ENCODE measurements at regions not wholly inside any gene's neighbourhood (a gene's known extent, or its start where the extent isn't known, plus 50 kb on each side); places are given as distances from the start of the nearest gene placed in this dataset.

DNA sequence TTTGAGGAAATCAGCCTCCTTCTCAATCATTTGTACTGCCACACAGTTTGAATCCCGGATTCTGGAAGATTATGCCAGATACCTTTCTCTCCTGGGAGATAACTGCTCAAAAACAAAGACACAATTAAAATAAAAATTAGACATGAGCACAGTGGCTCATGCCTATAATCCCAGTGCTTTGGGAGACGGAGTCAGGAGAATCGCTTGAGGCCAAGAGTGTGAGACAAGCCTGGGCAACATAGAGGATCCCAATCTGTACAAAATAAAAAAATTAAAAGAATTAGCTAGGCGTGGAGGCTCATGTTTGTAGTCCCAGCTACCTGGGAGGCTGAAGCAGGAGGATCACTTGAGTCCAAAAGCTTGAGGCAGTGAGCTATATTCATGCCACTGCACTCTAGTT lies 376.3 kb upstream of the ZFP42 start:
- TF ChIP-seq, protein P1, sequence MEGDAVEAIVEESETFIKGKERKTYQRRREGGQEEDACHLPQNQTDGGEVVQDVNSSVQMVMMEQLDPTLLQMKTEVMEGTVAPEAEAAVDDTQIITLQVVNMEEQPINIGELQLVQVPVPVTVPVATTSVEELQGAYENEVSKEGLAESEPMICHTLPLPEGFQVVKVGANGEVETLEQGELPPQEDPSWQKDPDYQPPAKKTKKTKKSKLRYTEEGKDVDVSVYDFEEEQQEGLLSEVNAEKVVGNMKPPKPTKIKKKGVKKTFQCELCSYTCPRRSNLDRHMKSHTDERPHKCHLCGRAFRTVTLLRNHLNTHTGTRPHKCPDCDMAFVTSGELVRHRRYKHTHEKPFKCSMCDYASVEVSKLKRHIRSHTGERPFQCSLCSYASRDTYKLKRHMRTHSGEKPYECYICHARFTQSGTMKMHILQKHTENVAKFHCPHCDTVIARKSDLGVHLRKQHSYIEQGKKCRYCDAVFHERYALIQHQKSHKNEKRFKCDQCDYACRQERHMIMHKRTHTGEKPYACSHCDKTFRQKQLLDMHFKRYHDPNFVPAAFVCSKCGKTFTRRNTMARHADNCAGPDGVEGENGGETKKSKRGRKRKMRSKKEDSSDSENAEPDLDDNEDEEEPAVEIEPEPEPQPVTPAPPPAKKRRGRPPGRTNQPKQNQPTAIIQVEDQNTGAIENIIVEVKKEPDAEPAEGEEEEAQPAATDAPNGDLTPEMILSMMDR (IDR thresholded peaks at IDR 0.05), result no peak
- TF ChIP-seq EZH2phosphoT487 (IDR thresholded peaks at IDR 0.05), result no peak

Measured in neural progenitor cell (in vitro differentiated cells).